CD4-positive, alpha-beta T cell (primary cell): ENCODE measurements at regions not wholly inside any gene's neighbourhood (a gene's known extent, or its start where the extent isn't known, plus 50 kb on each side); places are given as distances from the start of the nearest gene placed in this dataset.

Experiments
- ATAC-seq: fragments of 200-7000 bp; cut with Tn5 transposase; one replicate; pipeline ENCODE4 v1.10.0; 2022; ENCODE audit warnings: mild to moderate bottlenecking; ENCODE audit not compliant: poor library complexity
- CTCF ChIA-PET: fragments of 350-600 bp; sonication (Branson Sonifier 250); formaldehyde crosslinking; loops from one replicate; lab custom pipeline; 2021; ENCODE audit warnings: antibody characterized with exemption, inconsistent platforms; lab: Charles Lee
- POLR2A ChIA-PET: fragments of 350-600 bp; sonication (Branson Sonifier 250); formaldehyde crosslinking; loops from one replicate; lab custom pipeline; 2021; ENCODE audit warnings: antibody characterized with exemption, inconsistent platforms; lab: Charles Lee
- DNase-seq, 14 experiments: peaks; one replicate each; pipeline ENCODE4 v3.0.0-alpha.2; 2013 to 2020; ENCODE audit warnings: mixed read lengths in 2 of 14
- H3K27ac ChIP-seq, 2 donors: one replicate each; pipeline versions ENCODE4 v1.5.1 to v1.7.0; 2013; ENCODE audit warnings: low read length in 2 of 2, low read depth in 1 of 2, mild to moderate bottlenecking in 1 of 2
- H3K27me3 ChIP-seq, 2 experiments: 1 replicate in 1 of 2; 2 replicates in 1 of 2; pipeline versions ENCODE4 v1.6.1 to v1.7.0; 2013; ENCODE audit warnings: low read length in 2 of 2, control low read depth in 1 of 2, mild to moderate bottlenecking in 1 of 2, moderate library complexity in 1 of 2; ENCODE audit not compliant: insufficient read depth in 2 of 2, control insufficient read depth in 1 of 2
- H3K36me3 ChIP-seq: one replicate; pipeline ENCODE4 v1.6.1; 2013; ENCODE audit warnings: low read length, control low read depth; ENCODE audit not compliant: insufficient read depth
- H3K4me1 ChIP-seq: one replicate; pipeline ENCODE4 v1.6.1; 2013; ENCODE audit warnings: low read length, control low read depth; ENCODE audit not compliant: insufficient read depth
- H3K4me3 ChIP-seq: one replicate; pipeline ENCODE4 v1.5.1; 2013; ENCODE audit warnings: mild to moderate bottlenecking, low read length, moderate library complexity
- H3K9me3 ChIP-seq, 2 experiments: 1 replicate in 1 of 2; 2 replicates in 1 of 2; pipeline versions ENCODE4 v1.6.1 to v1.7.0; 2013; ENCODE audit warnings: low read length in 2 of 2, mild to moderate bottlenecking in 2 of 2, control low read depth in 1 of 2, moderate library complexity in 1 of 2; ENCODE audit not compliant: control insufficient read depth in 1 of 2, insufficient read depth in 1 of 2
- H3K27ac Mint-ChIP-seq: one replicate; pipeline ENCODE4 v1.8.0; 2020; ENCODE audit warnings: mixed read lengths
- H3K27me3 Mint-ChIP-seq: one replicate; pipeline ENCODE4 v1.8.0; 2021; ENCODE audit warnings: mixed read lengths
- H3K36me3 Mint-ChIP-seq: one replicate; pipeline ENCODE4 v1.8.0; 2021; ENCODE audit warnings: low read depth, mixed read lengths
- H3K4me1 Mint-ChIP-seq: one replicate; pipeline ENCODE4 v1.8.0; 2021; ENCODE audit warnings: low read depth, mixed read lengths
- H3K4me3 Mint-ChIP-seq: one replicate; pipeline ENCODE4 v1.8.0; 2020; ENCODE audit warnings: mild to moderate bottlenecking, mixed read lengths
- H3K9me3 Mint-ChIP-seq: one replicate; pipeline ENCODE4 v1.8.0; 2020; ENCODE audit warnings: mixed read lengths
- CTCF ChIP-seq: fragments of 200-600 bp; IDR thresholded peaks from one replicate; pipeline ENCODE4 v1.8.0; 2022; ENCODE audit warnings: antibody characterized with exemption, mild to moderate bottlenecking
- intact Hi-C, 2 experiments: fragments of 100-400 bp; cut with DNase I in 1 of 2; cut with micrococcal nuclease in 1 of 2; formaldehyde crosslinking; loops; one replicate each; pipeline versions ENCODE4 v1.15.1 to v1.9.0; 2023 to 2025; cut with DNase I, micrococcal nuclease

DNA sequence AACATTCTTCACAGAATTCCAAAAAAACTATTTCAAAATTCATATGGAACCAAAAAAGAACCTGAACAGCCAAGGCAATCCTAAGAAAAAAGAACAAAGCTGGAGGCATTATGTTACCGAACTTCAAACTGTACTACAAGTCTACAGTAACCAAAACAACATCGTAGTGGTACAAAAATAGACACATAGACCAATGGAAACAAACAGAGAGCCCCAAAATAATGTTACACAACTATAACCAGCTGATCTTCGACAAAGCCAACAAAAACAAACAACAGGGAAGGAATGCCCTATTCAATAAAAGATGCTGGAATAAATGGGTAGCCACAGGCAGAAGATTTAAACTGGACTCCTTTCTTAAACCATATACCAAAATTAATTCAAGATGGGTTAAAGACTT, 1189.6 kb downstream of the PCDH18 start:
- Mint-ChIP-seq H3K27ac (no peak overlapping the region), H3K4me1 (no peaks in the 10 kb centered on the region), H3K4me3 (no peak overlapping the region), H3K9me3 (peaks cover 10% of the 10 kb centered on the region), H3K27me3 (no peaks in the 10 kb centered on the region), H3K36me3 (no peaks in the 10 kb centered on the region)
- no peak for DNase-seq
- intact Hi-C loops: no loop called here
- Histone ChIP-seq H3K9me3 (peaks cover 0 to 5% of the 10 kb centered on the region in 2 experiments), H3K4me3 (no peak overlapping the region), H3K27me3 (no peaks in the 10 kb centered on the region), H3K4me1 (no peaks in the 10 kb centered on the region), H3K36me3 (no peaks in the 10 kb centered on the region), H3K27ac (no peak overlapping the region)
- POLR2A ChIA-PET: no interaction called here
- no peak for ATAC-seq
- CTCF ChIA-PET: no interaction called here
- no peak for TF ChIP-seq CTCF

DNA sequence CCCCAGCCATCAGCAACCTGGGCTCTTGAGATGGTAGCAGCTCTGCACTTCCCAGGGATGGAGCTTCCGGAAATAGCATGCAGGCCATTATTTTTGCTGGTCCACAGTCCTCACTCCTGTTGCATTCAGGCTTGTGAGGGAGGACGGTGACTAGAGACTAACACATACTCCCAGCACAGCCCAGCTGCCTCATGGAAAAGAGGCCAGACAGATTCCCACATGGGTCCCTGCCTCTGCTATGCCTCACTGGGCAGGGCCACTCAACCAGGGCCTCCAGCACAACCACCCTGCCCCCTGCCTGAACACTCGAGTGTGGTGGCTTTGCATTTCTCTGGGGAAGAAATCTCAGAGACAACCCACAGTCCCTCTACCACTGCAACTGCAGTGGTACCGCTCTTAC, 1195.1 kb downstream of the PCDH18 start:
- H3K27me3 Mint-ChIP-seq: no peaks in the 10 kb centered on the region
- no peak for ATAC-seq
- no peaks in the 10 kb centered on the region for H3K36me3 Mint-ChIP-seq
- Histone ChIP-seq H3K27me3 (no peaks in the 10 kb centered on the region), H3K4me3 (no peak overlapping the region), H3K27ac (no peak overlapping the region), H3K4me1 (no peaks in the 10 kb centered on the region), H3K36me3 (no peaks in the 10 kb centered on the region), H3K9me3 (peaks cover 0 to 17% of the 10 kb centered on the region in 2 experiments)
- H3K4me1 Mint-ChIP-seq: no peaks in the 10 kb centered on the region
- H3K4me3 Mint-ChIP-seq: no peak overlapping the region
- no peak overlapping the region for H3K27ac Mint-ChIP-seq
- DNase-seq: no peak
- intact Hi-C loops: no loop called here
- ChIA-PET POLR2A (no interaction called here), CTCF (no interaction called here)
- TF ChIP-seq CTCF: no peak
- H3K9me3 Mint-ChIP-seq: peaks cover 17% of the 10 kb centered on the region

- no peak overlapping the region for H3K27ac ChIP-seq
- peaks cover 17% of the 10 kb centered on the region for H3K9me3 Mint-ChIP-seq
- no peaks in the 10 kb centered on the region for H3K36me3 ChIP-seq
- no peaks in the 10 kb centered on the region for H3K36me3 Mint-ChIP-seq
- ATAC-seq (no peak), DNase-seq (no peak)
- intact Hi-C loops: no loop called here
- H3K9me3 ChIP-seq: peaks cover 0 to 13% of the 10 kb centered on the region in 2 experiments
- no peaks in the 10 kb centered on the region for H3K27me3 ChIP-seq
- no peak overlapping the region for H3K27ac Mint-ChIP-seq
- ChIA-PET CTCF (no interaction called here), POLR2A (no interaction called here)
- no peaks in the 10 kb centered on the region for H3K27me3 Mint-ChIP-seq
- TF ChIP-seq CTCF: no peak
- H3K4me1 Mint-ChIP-seq: no peaks in the 10 kb centered on the region
- no peak overlapping the region for H3K4me3 ChIP-seq
- no peaks in the 10 kb centered on the region for H3K4me1 ChIP-seq
- H3K4me3 Mint-ChIP-seq: no peak overlapping the region
Observed at GRCh38 chr4:136336479-136336878, 1195.8 kb downstream of the PCDH18 start.
